ENCODE measurements at regions not wholly inside any gene's neighbourhood (a gene's known extent, or its start where the extent isn't known, plus 50 kb on each side); places are given as distances from the start of the nearest gene placed in this dataset.

- no peak for DNase-seq (ENCODE audit: low read depth, low spot score)
- no peak overlapping the region for H3K4me3 ChIP-seq (ENCODE audit: low read length)
These were observed 67.7 kb upstream of the DRGX start for GRCh38 chr10:49463605-49464004.

- DNase-seq (ENCODE audit: low read depth, low spot score) = no peak
- no peak overlapping the region for H3K4me3 ChIP-seq (ENCODE audit: low read length)
These were observed 63.0 kb upstream of the DRGX start for GRCh38 chr10:49458869-49459268.

- peak; percentile 36 for DNase-seq (ENCODE audit: low read depth, low spot score)
- no peak overlapping the region for H3K4me3 ChIP-seq (ENCODE audit: low read length)
These were observed 61.8 kb upstream of the DRGX start for GRCh38 chr10:49457686-49458085.

- no peak overlapping the region for H3K4me3 ChIP-seq (ENCODE audit: low read length)
- DNase-seq (ENCODE audit: low read depth, low spot score) = no peak
These were observed 53.0 kb upstream of the DRGX start for GRCh38 chr10:49448924-49449323.

GRCh38 chr10:49446031-49446430 lies 50.1 kb upstream of the DRGX start:
- DNase-seq (ENCODE audit: low read depth, low spot score) = peak; percentile 39
- no peak overlapping the region for H3K4me3 ChIP-seq (ENCODE audit: low read length)
